SJCRH30 (cell line): ENCODE measurements at regions not wholly inside any gene's neighbourhood (a gene's known extent, or its start where the extent isn't known, plus 50 kb on each side); places are given as distances from the start of the nearest gene placed in this dataset.
"Not testable (repeated sequence)": the region's sequence is repeated elsewhere in the genome, so short reads cannot be mapped to it uniquely, and the experiment has no call there.

ENCODE experiments used
- DNase-seq, 2 experiments: peaks; one replicate each; pipeline ENCODE4 v3.0.0-alpha.2; 2015 to 2020
- H3K27ac ChIP-seq: fragments of 250-450 bp; sonication (Bioruptor Pico); 2 replicates; pipeline ENCODE4 v1.5.1; 2020; ENCODE audit warnings: mild to moderate bottlenecking, moderate library complexity
- H3K27me3 ChIP-seq: fragments of 250-450 bp; sonication (Bioruptor Pico); 2 replicates; pipeline ENCODE4 v1.5.1; 2020; ENCODE audit warnings: mild to moderate bottlenecking, moderate library complexity
- H3K36me3 ChIP-seq: fragments of 250-450 bp; sonication (Bioruptor Pico); 2 replicates; pipeline ENCODE4 v1.5.1; 2020; ENCODE audit warnings: mild to moderate bottlenecking, moderate library complexity
- H3K4me1 ChIP-seq: fragments of 250-450 bp; sonication (Bioruptor Pico); 2 replicates; pipeline ENCODE4 v1.5.1; 2020; ENCODE audit warnings: mild to moderate bottlenecking, moderate library complexity
- H3K4me3 ChIP-seq: fragments of 250-450 bp; sonication (Bioruptor Pico); 2 replicates; pipeline ENCODE4 v1.5.1; 2020; ENCODE audit warnings: mild to moderate bottlenecking, moderate library complexity
- H3K9me3 ChIP-seq: fragments of 250-450 bp; sonication (Bioruptor Pico); replicated peaks from 2 replicates; pipeline ENCODE4 v1.5.1; 2020; ENCODE audit warnings: mild to moderate bottlenecking, moderate library complexity

GRCh38 chr7:106561151-106561550 is 99.8 kb downstream of the CCDC71L start:
- Histone ChIP-seq H3K36me3 (no peaks in the 10 kb centered on the region), H3K9me3 (no peaks in the 10 kb centered on the region), H3K27me3 (no peaks in the 10 kb centered on the region), H3K27ac (no peak overlapping the region), H3K4me1 (no peaks in the 10 kb centered on the region), H3K4me3 (no peak overlapping the region)
- no peak for DNase-seq

GRCh38 chr7:106560482-106560881 is 100.5 kb downstream of the CCDC71L start:
- no peaks in the 10 kb centered on the region for H3K9me3 ChIP-seq
- no peak for DNase-seq
- H3K27me3 ChIP-seq = no peaks in the 10 kb centered on the region
- no peaks in the 10 kb centered on the region for H3K36me3 ChIP-seq
- no peak overlapping the region for H3K4me3 ChIP-seq
- H3K4me1 ChIP-seq = no peaks in the 10 kb centered on the region
- H3K27ac ChIP-seq = no peak overlapping the region

GRCh38 chr7:106556244-106556643 is 104.7 kb downstream of the CCDC71L start:
- not testable (repeated sequence) for H3K4me1 ChIP-seq, H3K9me3 ChIP-seq, DNase-seq, H3K27ac ChIP-seq, H3K4me3 ChIP-seq, H3K27me3 ChIP-seq, H3K36me3 ChIP-seq

- H3K9me3 ChIP-seq, H3K4me3 ChIP-seq: not testable (repeated sequence)
Measured at GRCh38 chr7:106554623-106555022, 106.3 kb downstream of the CCDC71L start.

GRCh38 chr7:106553446-106553836 is 107.5 kb downstream of the CCDC71L start:
- H3K36me3 ChIP-seq = no peaks in the 10 kb centered on the region
- no peaks in the 10 kb centered on the region for H3K4me1 ChIP-seq
- H3K9me3 ChIP-seq = no peaks in the 10 kb centered on the region
- no peaks in the 10 kb centered on the region for H3K27me3 ChIP-seq
- no peak for DNase-seq
- H3K27ac ChIP-seq = no peak overlapping the region
- no peak overlapping the region for H3K4me3 ChIP-seq

More at GRCh38 chr7:106554623-106555022, 106.3 kb downstream of the CCDC71L start:
- H3K36me3 ChIP-seq, H3K27me3 ChIP-seq, DNase-seq, H3K4me1 ChIP-seq, H3K27ac ChIP-seq: not testable (repeated sequence)

- DNase-seq = no peak
- Histone ChIP-seq H3K27me3 (no peaks in the 10 kb centered on the region), H3K4me1 (no peaks in the 10 kb centered on the region), H3K27ac (no peak overlapping the region), H3K9me3 (no peaks in the 10 kb centered on the region), H3K4me3 (no peak overlapping the region), H3K36me3 (no peaks in the 10 kb centered on the region)
Measured at GRCh38 chr7:106552645-106553445, 108.1 kb downstream of the CCDC71L start.

GRCh38 chr7:106551936-106552335 is 109.0 kb downstream of the CCDC71L start:
- Histone ChIP-seq H3K4me1 (no peaks in the 10 kb centered on the region), H3K27ac (no peak overlapping the region), H3K9me3 (no peaks in the 10 kb centered on the region), H3K36me3 (no peaks in the 10 kb centered on the region), H3K27me3 (no peaks in the 10 kb centered on the region), H3K4me3 (no peak overlapping the region)
- DNase-seq = no peak

GRCh38 chr7:106548491-106548890 is 112.5 kb downstream of the CCDC71L start:
- no peaks in the 10 kb centered on the region for H3K36me3 ChIP-seq
- no peaks in the 10 kb centered on the region for H3K9me3 ChIP-seq
- no peak overlapping the region for H3K27ac ChIP-seq
- no peak overlapping the region for H3K4me3 ChIP-seq
- H3K27me3 ChIP-seq = no peaks in the 10 kb centered on the region
- H3K4me1 ChIP-seq = no peaks in the 10 kb centered on the region
- no peak for DNase-seq

- no peak for DNase-seq
- Histone ChIP-seq H3K27ac (no peak overlapping the region), H3K9me3 (no peaks in the 10 kb centered on the region), H3K36me3 (no peaks in the 10 kb centered on the region), H3K4me1 (no peaks in the 10 kb centered on the region), H3K27me3 (no peaks in the 10 kb centered on the region), H3K4me3 (no peak overlapping the region)
Measured at GRCh38 chr7:106545275-106545674, 115.7 kb downstream of the CCDC71L start.

GRCh38 chr7:106543221-106543757 is 117.7 kb downstream of the CCDC71L start:
- H3K4me1 ChIP-seq = no peaks in the 10 kb centered on the region
- H3K27me3 ChIP-seq = no peaks in the 10 kb centered on the region
- no peak overlapping the region for H3K4me3 ChIP-seq
- H3K27ac ChIP-seq = no peak overlapping the region
- DNase-seq = no peak
- no peaks in the 10 kb centered on the region for H3K36me3 ChIP-seq
- H3K9me3 ChIP-seq = no peaks in the 10 kb centered on the region

- Histone ChIP-seq H3K4me3 (no peak overlapping the region), H3K4me1 (no peaks in the 10 kb centered on the region), H3K36me3 (no peaks in the 10 kb centered on the region), H3K27me3 (no peaks in the 10 kb centered on the region), H3K9me3 (no peaks in the 10 kb centered on the region), H3K27ac (no peak overlapping the region)
- peak; percentile 9 to 50 for DNase-seq
Measured at GRCh38 chr7:106542550-106543220, 118.3 kb downstream of the CCDC71L start.

- Histone ChIP-seq H3K9me3 (no peaks in the 10 kb centered on the region), H3K27ac (no peak overlapping the region), H3K36me3 (no peaks in the 10 kb centered on the region), H3K4me3 (no peak overlapping the region), H3K27me3 (no peaks in the 10 kb centered on the region), H3K4me1 (no peaks in the 10 kb centered on the region)
- DNase-seq = no peak
Measured at GRCh38 chr7:106538638-106539037, 122.3 kb downstream of the CCDC71L start.

- Histone ChIP-seq H3K9me3 (no peaks in the 10 kb centered on the region), H3K4me3 (no peak overlapping the region), H3K36me3 (no peaks in the 10 kb centered on the region), H3K4me1 (no peaks in the 10 kb centered on the region), H3K27ac (no peak overlapping the region), H3K27me3 (no peaks in the 10 kb centered on the region)
- no peak for DNase-seq
Measured at GRCh38 chr7:106537119-106537518, 123.8 kb downstream of the CCDC71L start.

- H3K27me3 ChIP-seq = no peaks in the 10 kb centered on the region
- no peaks in the 10 kb centered on the region for H3K4me1 ChIP-seq
- no peak for DNase-seq
- no peak overlapping the region for H3K4me3 ChIP-seq
- no peaks in the 10 kb centered on the region for H3K9me3 ChIP-seq
- no peaks in the 10 kb centered on the region for H3K36me3 ChIP-seq
- H3K27ac ChIP-seq = no peak overlapping the region
Measured at GRCh38 chr7:106536079-106536478, 124.9 kb downstream of the CCDC71L start.

GRCh38 chr7:106535234-106535932 is 125.6 kb downstream of the CCDC71L start:
- Histone ChIP-seq H3K27ac (no peak overlapping the region), H3K4me3 (no peak overlapping the region), H3K36me3 (no peaks in the 10 kb centered on the region), H3K4me1 (no peaks in the 10 kb centered on the region), H3K27me3 (no peaks in the 10 kb centered on the region), H3K9me3 (no peaks in the 10 kb centered on the region)
- DNase-seq = no peak
